Fibroblast of villous mesenchyme (primary cell): ENCODE measurements at regions not wholly inside any gene's neighbourhood (a gene's known extent, or its start where the extent isn't known, plus 50 kb on each side); places are given as distances from the start of the nearest gene placed in this dataset.

ENCODE experiments used
- DNase-seq: peaks from one replicate; pipeline ENCODE4 v3.0.0-alpha.2; 2010; ENCODE audit warnings: low read depth
- H3K4me3 ChIP-seq: 2 replicates; pipeline ENCODE4 v1.5.1; 2011; ENCODE audit warnings: low read depth, mild to moderate bottlenecking, low read length
- TF ChIP-seq, protein P1 (sequence below): IDR thresholded peaks from 2 replicates; pipeline ENCODE4 v1.5.1; 2012; ENCODE audit warnings: low read depth, mild to moderate bottlenecking, low read length; ENCODE audit not compliant: insufficient read depth

DNA sequence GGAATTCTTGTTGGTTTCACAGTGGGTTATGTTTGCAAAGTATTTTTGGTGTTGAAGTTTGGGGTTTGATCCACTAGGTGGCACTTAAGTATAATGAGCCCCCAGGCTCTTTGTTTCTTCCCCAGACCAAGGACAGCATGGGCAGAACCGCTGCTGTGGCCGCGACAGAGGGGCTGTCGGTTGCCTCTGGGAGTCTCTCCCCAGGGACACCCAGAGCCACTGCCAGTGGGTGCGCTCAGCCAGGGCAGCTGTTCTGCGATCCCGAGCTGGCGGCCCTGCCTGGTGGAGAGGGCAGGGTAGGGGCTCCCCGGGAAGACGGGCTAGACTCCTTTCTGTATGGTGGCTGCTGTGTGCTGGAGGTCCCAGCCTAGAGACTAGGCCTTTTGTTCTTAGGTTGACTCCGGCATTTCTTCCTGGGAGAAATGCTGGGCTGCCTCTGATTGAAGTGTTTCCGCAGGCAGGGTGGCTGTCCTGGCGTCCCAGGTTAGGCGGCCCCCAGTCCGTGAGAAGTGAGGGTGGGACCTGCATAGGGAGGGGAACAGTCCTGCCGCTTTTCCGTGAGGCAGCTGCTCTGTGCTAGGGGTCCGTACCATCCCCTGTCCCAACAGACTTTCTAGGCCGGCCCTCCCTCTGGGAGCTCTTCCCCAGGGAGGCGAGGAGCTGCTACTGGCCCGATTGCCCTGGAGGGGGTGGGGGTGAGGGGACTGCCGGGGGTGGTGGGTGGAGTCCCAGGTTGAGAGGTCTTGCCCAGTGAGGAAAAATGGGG, 253.1 kb upstream of the PELI2 start:
- DNase-seq, result no peak
- H3K4me3 ChIP-seq, result no peak overlapping the region
- TF ChIP-seq, protein P1, sequence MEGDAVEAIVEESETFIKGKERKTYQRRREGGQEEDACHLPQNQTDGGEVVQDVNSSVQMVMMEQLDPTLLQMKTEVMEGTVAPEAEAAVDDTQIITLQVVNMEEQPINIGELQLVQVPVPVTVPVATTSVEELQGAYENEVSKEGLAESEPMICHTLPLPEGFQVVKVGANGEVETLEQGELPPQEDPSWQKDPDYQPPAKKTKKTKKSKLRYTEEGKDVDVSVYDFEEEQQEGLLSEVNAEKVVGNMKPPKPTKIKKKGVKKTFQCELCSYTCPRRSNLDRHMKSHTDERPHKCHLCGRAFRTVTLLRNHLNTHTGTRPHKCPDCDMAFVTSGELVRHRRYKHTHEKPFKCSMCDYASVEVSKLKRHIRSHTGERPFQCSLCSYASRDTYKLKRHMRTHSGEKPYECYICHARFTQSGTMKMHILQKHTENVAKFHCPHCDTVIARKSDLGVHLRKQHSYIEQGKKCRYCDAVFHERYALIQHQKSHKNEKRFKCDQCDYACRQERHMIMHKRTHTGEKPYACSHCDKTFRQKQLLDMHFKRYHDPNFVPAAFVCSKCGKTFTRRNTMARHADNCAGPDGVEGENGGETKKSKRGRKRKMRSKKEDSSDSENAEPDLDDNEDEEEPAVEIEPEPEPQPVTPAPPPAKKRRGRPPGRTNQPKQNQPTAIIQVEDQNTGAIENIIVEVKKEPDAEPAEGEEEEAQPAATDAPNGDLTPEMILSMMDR, result peak; percentile 34

DNA sequence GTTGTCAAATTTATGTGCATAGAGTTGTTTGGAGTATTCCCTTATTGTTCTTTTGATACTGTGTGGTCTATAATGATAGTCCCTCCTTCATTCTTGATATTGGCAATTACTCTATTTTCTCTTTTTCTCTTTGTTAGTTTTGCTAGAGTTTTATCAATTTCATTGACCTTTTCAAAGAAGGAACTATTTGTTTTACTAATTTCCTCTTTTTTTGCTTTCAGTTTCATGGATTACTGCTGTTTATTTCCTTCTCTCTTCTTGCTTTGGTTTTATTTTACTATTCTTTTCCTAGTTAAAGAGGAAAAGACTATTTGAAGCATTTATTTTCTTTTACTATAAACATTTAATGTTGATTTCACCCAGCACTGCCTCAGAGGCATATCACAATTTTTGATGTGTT, 250.9 kb upstream of the PELI2 start:
- TF ChIP-seq, protein P1, result no peak
- DNase-seq, result no peak
- H3K4me3 ChIP-seq, result no peak overlapping the region

DNA sequence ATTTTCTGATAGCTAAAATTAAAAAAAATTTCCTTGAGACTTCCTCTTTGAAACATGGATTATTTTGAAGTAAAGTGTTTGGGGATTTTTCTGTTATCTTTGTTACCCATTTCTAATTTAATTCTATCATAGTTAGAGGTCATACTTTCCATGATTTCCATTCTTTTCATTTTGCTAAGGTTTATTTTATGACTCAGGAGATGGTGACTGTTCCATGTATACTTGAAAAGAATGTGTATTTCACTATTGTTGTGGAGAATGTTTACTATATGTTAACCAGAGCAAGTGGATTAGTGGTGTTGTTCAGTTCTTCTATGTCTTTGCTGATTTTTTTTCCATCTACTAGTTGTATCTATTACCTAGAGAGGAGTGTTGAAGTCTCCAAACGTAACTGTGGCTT, 250.5 kb upstream of the PELI2 start:
- no peak overlapping the region for H3K4me3 ChIP-seq
- TF ChIP-seq, protein P1, result no peak
- no peak for DNase-seq

DNA sequence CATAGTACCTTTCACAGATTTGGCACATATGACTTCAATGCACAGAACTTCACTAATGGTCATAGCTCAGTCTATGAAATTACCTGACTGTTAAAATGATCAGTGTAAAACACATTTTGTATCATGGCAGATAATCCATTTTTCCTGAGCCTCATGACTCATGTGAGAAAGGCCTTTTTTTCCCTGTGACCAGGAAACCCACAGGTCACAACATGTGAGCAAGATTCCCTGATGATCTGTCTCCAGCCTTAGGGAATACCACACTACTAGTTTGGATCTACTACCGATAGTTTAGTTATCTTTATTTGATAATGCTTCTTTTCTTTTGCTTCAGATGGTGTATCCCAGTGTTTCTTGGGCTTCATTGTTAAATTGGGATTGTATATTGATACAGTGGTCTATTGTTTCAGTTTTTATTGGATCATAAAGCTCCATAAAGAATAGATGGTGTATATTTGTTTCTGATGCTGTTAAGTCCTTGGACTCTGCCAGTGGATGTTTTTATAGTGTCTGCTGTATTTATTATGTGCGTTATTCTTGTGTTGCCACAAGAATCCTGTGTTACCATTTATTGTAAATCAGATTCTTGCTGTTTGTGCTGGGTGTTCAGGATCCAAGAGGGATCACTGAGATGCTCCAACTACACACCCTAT, 248.7 kb upstream of the PELI2 start:
- no peak for DNase-seq
- TF ChIP-seq, protein P1, result no peak
- no peak overlapping the region for H3K4me3 ChIP-seq

DNA sequence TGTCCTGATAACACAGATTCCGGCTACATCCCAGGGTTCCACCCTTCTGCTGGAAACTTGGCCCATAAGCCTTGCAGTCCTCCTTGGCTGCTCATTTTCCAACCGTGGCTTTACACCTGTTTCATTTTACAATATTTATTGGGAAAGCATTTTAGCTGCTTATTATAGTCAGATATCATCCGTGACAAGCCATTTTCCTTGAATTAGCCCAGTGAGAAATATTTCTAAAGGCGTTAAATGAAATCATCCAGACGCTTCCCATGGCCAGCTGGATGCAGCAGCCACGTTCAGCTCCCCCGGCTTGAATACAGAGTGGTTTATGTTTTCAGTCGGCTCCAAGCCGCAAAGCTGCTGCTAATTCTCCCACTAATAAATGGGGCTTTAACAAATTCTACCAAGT, 245.0 kb upstream of the PELI2 start:
- DNase-seq, result no peak
- TF ChIP-seq, protein P1, result no peak
- no peak overlapping the region for H3K4me3 ChIP-seq

DNA sequence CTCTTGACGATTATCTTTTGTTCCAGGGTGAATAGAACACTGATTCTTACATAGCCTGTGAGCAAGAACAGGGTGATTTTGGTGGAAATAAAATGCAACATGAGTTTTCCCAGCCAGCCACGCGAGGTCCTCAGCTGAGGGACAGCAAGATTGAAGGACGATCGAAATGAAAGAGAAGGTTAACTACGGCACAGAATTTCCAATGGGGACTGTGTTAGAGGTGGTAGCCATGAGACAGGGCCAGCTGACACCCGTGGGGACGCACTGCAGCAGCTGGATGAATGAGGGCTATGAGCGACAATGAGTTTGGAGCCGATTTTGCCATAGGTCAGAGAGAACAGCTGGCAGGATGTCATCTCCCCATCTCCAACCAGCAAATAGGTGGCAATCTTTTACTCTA, 243.4 kb upstream of the PELI2 start:
- TF ChIP-seq, protein P1, result no peak
- DNase-seq, result no peak
- H3K4me3 ChIP-seq, result no peak overlapping the region
